HUDEP-2 (cell line): ENCODE measurements at regions not wholly inside any gene's neighbourhood (a gene's known extent, or its start where the extent isn't known, plus 50 kb on each side); places are given as distances from the start of the nearest gene placed in this dataset.
"Not testable (repeated sequence)": the region's sequence is repeated elsewhere in the genome, so short reads cannot be mapped to it uniquely, and the experiment has no call there.

Experiments
- DNase-seq, 76 experiments: peaks; one replicate each; lab custom pipeline; 2025; ENCODE audit not compliant: unreplicated experiment in 76 of 76; lab: John Stamatoyannopoulos, UW

- no peak for DNase-seq
Measured at GRCh38 chr3:6060251-6060650, 800.7 kb upstream of the GRM7 start.

- no peak for DNase-seq
Measured at GRCh38 chr3:6062261-6063187, 798.4 kb upstream of the GRM7 start.

- DNase-seq, result no peak
Measured at GRCh38 chr3:6066397-6066796, 794.5 kb upstream of the GRM7 start.

GRCh38 chr3:6066868-6067578, 793.9 kb upstream of the GRM7 start:
- not testable (repeated sequence) for DNase-seq

GRCh38 chr3:6074952-6075351, 786.0 kb upstream of the GRM7 start:
- no peak for DNase-seq

- DNase-seq, result no peak
Measured at GRCh38 chr3:6078436-6078835, 782.5 kb upstream of the GRM7 start.

- DNase-seq, result no peak
Measured at GRCh38 chr3:6079011-6079410, 781.9 kb upstream of the GRM7 start.

- DNase-seq, result no peak
Measured at GRCh38 chr3:6079561-6080179, 781.2 kb upstream of the GRM7 start.

GRCh38 chr3:6088433-6088832, 772.5 kb upstream of the GRM7 start:
- no peak for DNase-seq

GRCh38 chr3:6089780-6090179, 771.1 kb upstream of the GRM7 start:
- no peak for DNase-seq

GRCh38 chr3:6091262-6091661, 769.7 kb upstream of the GRM7 start:
- DNase-seq, result no peak

- no peak for DNase-seq
Measured at GRCh38 chr3:6095006-6095405, 765.9 kb upstream of the GRM7 start.

GRCh38 chr3:6097021-6097420, 763.9 kb upstream of the GRM7 start:
- DNase-seq, result no peak

GRCh38 chr3:6097556-6097955, 763.4 kb upstream of the GRM7 start:
- no peak for DNase-seq

GRCh38 chr3:6098516-6099157, 762.3 kb upstream of the GRM7 start:
- no peak for DNase-seq

- DNase-seq, result no peak
Measured at GRCh38 chr3:6099458-6100075, 761.3 kb upstream of the GRM7 start.

- DNase-seq, result no peak
Measured at GRCh38 chr3:6105187-6105586, 755.7 kb upstream of the GRM7 start.

- DNase-seq, result no peak
Measured at GRCh38 chr3:6108957-6109356, 752.0 kb upstream of the GRM7 start.

GRCh38 chr3:6110451-6110850, 750.5 kb upstream of the GRM7 start:
- no peak for DNase-seq

GRCh38 chr3:6112546-6112945, 748.4 kb upstream of the GRM7 start:
- DNase-seq, result no peak

GRCh38 chr3:6113338-6113737, 747.6 kb upstream of the GRM7 start:
- DNase-seq, result no peak
